B cell (primary cell): ENCODE measurements at regions not wholly inside any gene's neighbourhood (a gene's known extent, or its start where the extent isn't known, plus 50 kb on each side); places are given as distances from the start of the nearest gene placed in this dataset.

Experiments used
- CTCF ChIP-seq: fragments of 200-600 bp; IDR thresholded peaks from one replicate; pipeline ENCODE4 v1.8.0; 2022; ENCODE audit warnings: antibody characterized with exemption, mild to moderate bottlenecking
- EZH2 ChIP-seq: IDR thresholded peaks from 2 replicates; pipeline ENCODE4 v1.6.1; 2012; ENCODE audit warnings: borderline replicate concordance, low read depth, mild to moderate bottlenecking, moderate library complexity, low read length; ENCODE audit not compliant: insufficient read depth, poor library complexity, severe bottlenecking

- TF ChIP-seq CTCF = no peak
- TF ChIP-seq EZH2 = no peak
Observed at GRCh38 chr7:49483142-49483541, 290.3 kb upstream of the VWC2 start.
